ENCODE measurements at regions not wholly inside any gene's neighbourhood (a gene's known extent, or its start where the extent isn't known, plus 50 kb on each side); places are given as distances from the start of the nearest gene placed in this dataset.

- TF ChIP-seq SYNCRIP (IDR thresholded peaks at IDR 0.05; ENCODE audit: insufficient read depth, low read depth, low read length), result no peak
- no peak for TF ChIP-seq SUZ12 (IDR thresholded peaks at IDR 0.05; ENCODE audit: low read depth, low read length)
- TF ChIP-seq NFYB (CRISPR knock-in tag; IDR thresholded peaks at IDR 0.05), result no peak
- TF ChIP-seq SMAD9 (CRISPR knock-in tag; IDR thresholded peaks at IDR 0.05), result no peak
- no peak for TF ChIP-seq HDAC1 (CRISPR knock-in tag; IDR thresholded peaks at IDR 0.05)
- TF ChIP-seq ZBTB49 (CRISPR knock-in tag; IDR thresholded peaks at IDR 0.05; ENCODE audit: borderline replicate concordance), result no peak
Observed at GRCh38 chr10:128938558-128938957, 528.5 kb upstream of the MGMT start (continued).

- ATAC-seq, result no peak
- Histone ChIP-seq H4K20me1 (ENCODE audit: insufficient read depth, low read length) (no peaks in the 10 kb centered on the region), H2AFZ (ENCODE audit: low read length) (no peak overlapping the region), H3K4me3 (replicated peaks in 1 of 3; ENCODE audit: insufficient read depth in 1 of 3, low read depth in 2 of 3, low read length in 3 of 3) (no peak overlapping the region), H3K9me3 (ENCODE audit: low read length) (peaks cover 8% of the 10 kb centered on the region; the same call in 1 of the 2 replicates), H3K79me2 (ENCODE audit: insufficient read depth, low read length) (no peaks in the 10 kb centered on the region), H3K9ac (ENCODE audit: insufficient read depth, low read depth, low read length) (no peak overlapping the region), H3K4me1 (ENCODE audit: insufficient read depth, low read length) (no peaks in the 10 kb centered on the region), H3K27me3 (ENCODE audit: control insufficient read depth in 1 of 2, insufficient read depth in 2 of 2, low read length in 2 of 2) (peaks cover 0 to 30% of the 10 kb centered on the region in 2 experiments; a peak in 3 of 5 replicates), H3K27ac (ENCODE audit: extremely low read length, insufficient read depth, low read length) (no peak overlapping the region), H3K36me3 (replicated peaks in 1 of 2; ENCODE audit: control insufficient read depth in 1 of 2, insufficient read depth in 2 of 2, low read length in 2 of 2) (no peaks in the 10 kb centered on the region), H3K4me2 (ENCODE audit: low read depth, low read length) (no peak overlapping the region)
- CTCF ChIA-PET (ENCODE audit: low intra/inter-chr PET ratio, low total read pairs), result no interaction called here
- intact Hi-C loops (cut with micrococcal nuclease; ENCODE audit: unreplicated experiment), result no loop called here
- WGBS (ENCODE audit: low lambda C conversion rate), result 16% methylated on average over 5 of the region's 5 CpGs
- POLR2A ChIA-PET, result no interaction called here
- FAIRE-seq, result no peak
- in situ Hi-C loops (cut with HindIII; ENCODE audit: extremely low pct_ligation_motif_present, low pct_unique_long_range_greater_than_20kb), result no loop called here
- no TSS peak for BruUV-seq (replicated peaks)
- DNase-seq (ENCODE audit: low spot score), result no peak
- TF ChIP-seq SETDB1 (CRISPR knock-in tag; IDR thresholded peaks at IDR 0.05; ENCODE audit: borderline replicate concordance) (no peak), PAF1 (CRISPR knock-in tag; IDR thresholded peaks at IDR 0.05) (no peak), ZNF138 (CRISPR knock-in tag; IDR thresholded peaks at IDR 0.05; ENCODE audit: low read depth) (no peak), ZNF747 (CRISPR knock-in tag; IDR thresholded peaks at IDR 0.05; ENCODE audit: borderline replicate concordance) (no peak), IRX3 (CRISPR knock-in tag; IDR thresholded peaks at IDR 0.05; ENCODE audit: borderline replicate concordance, low read depth) (no peak), SSRP1 (CRISPR knock-in tag; IDR thresholded peaks at IDR 0.05) (no peak), HIVEP1 (CRISPR knock-in tag; IDR thresholded peaks at IDR 0.05) (no peak), SAFB2 (CRISPR knock-in tag; IDR thresholded peaks at IDR 0.05; ENCODE audit: borderline replicate concordance, low read depth) (no peak), NCOA1 (CRISPR knock-in tag; IDR thresholded peaks at IDR 0.05) (no peak), ELF1 (CRISPR knock-in tag; IDR thresholded peaks at IDR 0.05) (no peak), PATZ1 (CRISPR knock-in tag; IDR thresholded peaks at IDR 0.05) (no peak), JARID2 (CRISPR knock-in tag; IDR thresholded peaks at IDR 0.05; ENCODE audit: insufficient replicate concordance) (no peak), TFDP1 (CRISPR knock-in tag; IDR thresholded peaks at IDR 0.05; ENCODE audit: borderline replicate concordance) (no peak), HNF4G (IDR thresholded peaks at IDR 0.05; ENCODE audit: borderline replicate concordance, low read depth, low read length) (no peak), HNF4G (CRISPR knock-in tag; IDR thresholded peaks at IDR 0.05; ENCODE audit: borderline replicate concordance, low read depth) (no peak)
Observed at GRCh38 chr10:128940081-128940480, 527.0 kb upstream of the MGMT start.

Measured in HepG2 (cell line).